Keratinocyte (primary cell): ENCODE measurements at regions not wholly inside any gene's neighbourhood (a gene's known extent, or its start where the extent isn't known, plus 50 kb on each side); places are given as distances from the start of the nearest gene placed in this dataset.

Source experiments
- DNase-seq: peaks from one replicate; pipeline ENCODE4 v3.0.0-alpha.2; 2011; ENCODE audit warnings: low read depth, missing footprints, low spot score
- FAIRE-seq: peaks from 2 replicates; lab custom pipeline; 2011; peaks lifted over from hg19 to GRCh38; lab: Jason Lieb, UNC
- H2AFZ ChIP-seq: 2 replicates; pipeline ENCODE4 v1.6.0; 2012; ENCODE audit warnings: low read length, control low read depth, inconsistent platforms; ENCODE audit not compliant: control insufficient read depth
- H3K27ac ChIP-seq: 2 replicates; pipeline ENCODE4 v1.5.1; 2011; ENCODE audit warnings: low read length; ENCODE audit not compliant: control insufficient read depth, insufficient read depth
- H3K27me3 ChIP-seq: 3 replicates; pipeline ENCODE4 v1.6.0; 2011; ENCODE audit warnings: low read length; ENCODE audit not compliant: control insufficient read depth, insufficient read depth; ENCODE audit errors: extremely low read depth
- H3K36me3 ChIP-seq, 2 experiments: 2 replicates in 1 of 2; 3 replicates in 1 of 2; pipeline ENCODE4 v1.5.1; 2011; ENCODE audit warnings: low read length in 2 of 2, mild to moderate bottlenecking in 1 of 2; ENCODE audit not compliant: control insufficient read depth in 2 of 2, insufficient read depth in 2 of 2; ENCODE audit errors: extremely low read depth in 1 of 2
- H3K4me1 ChIP-seq: 3 replicates; pipeline ENCODE4 v1.5.1; 2011; ENCODE audit warnings: low read length; ENCODE audit not compliant: control insufficient read depth, insufficient read depth; ENCODE audit errors: extremely low read depth
- H3K4me2 ChIP-seq: 3 replicates; pipeline ENCODE4 v1.6.0; 2011; ENCODE audit warnings: low read depth, low read length; ENCODE audit not compliant: control insufficient read depth, insufficient read depth; ENCODE audit errors: extremely low read depth
- H3K4me3 ChIP-seq, 3 experiments: fragments of 200-600 bp in 1 of 3; sonication (generic) in 1 of 3; 2 replicates in 2 of 3; 3 replicates in 1 of 3; pipeline ENCODE4 v1.5.1; 2011 to 2016; ENCODE audit warnings: low read length in 3 of 3, mild to moderate bottlenecking in 3 of 3, control low read depth in 2 of 3, inconsistent platforms in 1 of 3, low read depth in 1 of 3, mixed read lengths in 1 of 3, mixed run types in 1 of 3, moderate library complexity in 1 of 3; ENCODE audit not compliant: control insufficient read depth in 2 of 3, insufficient read depth in 2 of 3; ENCODE audit errors: extremely low read depth in 1 of 3
- H3K79me2 ChIP-seq: 2 replicates; pipeline ENCODE4 v1.6.0; 2012; ENCODE audit warnings: low read length; ENCODE audit not compliant: control insufficient read depth, insufficient read depth
- H3K9ac ChIP-seq: 3 replicates; pipeline ENCODE4 v1.6.0; 2011; ENCODE audit warnings: low read length; ENCODE audit not compliant: control insufficient read depth, insufficient read depth; ENCODE audit errors: extremely low read depth
- H3K9me1 ChIP-seq: 3 replicates; pipeline ENCODE4 v1.6.0; 2011; ENCODE audit warnings: low read length; ENCODE audit not compliant: control insufficient read depth, insufficient read depth; ENCODE audit errors: extremely low read depth
- H3K9me3 ChIP-seq: 2 replicates; pipeline ENCODE4 v1.5.1; 2012; ENCODE audit warnings: low read depth, low read length; ENCODE audit not compliant: control insufficient read depth
- H4K20me1 ChIP-seq: 3 replicates; pipeline ENCODE4 v1.6.0; 2011; ENCODE audit warnings: low read length; ENCODE audit not compliant: control insufficient read depth, insufficient read depth; ENCODE audit errors: extremely low read depth
- EZH2 ChIP-seq: IDR thresholded peaks from one replicate; pipeline ENCODE4 v1.6.1; 2012; ENCODE audit warnings: inconsistent platforms, mild to moderate bottlenecking, low read length, moderate library complexity
- dilution Hi-C: fragments of 300-500 bp; cut with MboI; formaldehyde crosslinking; loops from one replicate; pipeline ENCODE4 v1.7.0; 2020; ENCODE audit warnings: low sequenced_read_pairs; ENCODE audit not compliant: extremely low pct_ligation_motif_present
- TF ChIP-seq, protein P1 (sequence below), 3 experiments: IDR thresholded peaks in 1 of 3; conservative IDR thresholded peaks in 1 of 3; optimal IDR thresholded peaks in 1 of 3; 2 replicates in 2 of 3; 3 replicates in 1 of 3; pipeline versions ENCODE3 to v1.5.1; 2011; ENCODE audit warnings: low read length in 3 of 3, mild to moderate bottlenecking in 3 of 3, moderate library complexity in 2 of 3, control low read depth in 1 of 3, inconsistent platforms in 1 of 3; ENCODE audit not compliant: insufficient read depth in 2 of 3; ENCODE audit errors: extremely low read depth in 1 of 3

DNA sequence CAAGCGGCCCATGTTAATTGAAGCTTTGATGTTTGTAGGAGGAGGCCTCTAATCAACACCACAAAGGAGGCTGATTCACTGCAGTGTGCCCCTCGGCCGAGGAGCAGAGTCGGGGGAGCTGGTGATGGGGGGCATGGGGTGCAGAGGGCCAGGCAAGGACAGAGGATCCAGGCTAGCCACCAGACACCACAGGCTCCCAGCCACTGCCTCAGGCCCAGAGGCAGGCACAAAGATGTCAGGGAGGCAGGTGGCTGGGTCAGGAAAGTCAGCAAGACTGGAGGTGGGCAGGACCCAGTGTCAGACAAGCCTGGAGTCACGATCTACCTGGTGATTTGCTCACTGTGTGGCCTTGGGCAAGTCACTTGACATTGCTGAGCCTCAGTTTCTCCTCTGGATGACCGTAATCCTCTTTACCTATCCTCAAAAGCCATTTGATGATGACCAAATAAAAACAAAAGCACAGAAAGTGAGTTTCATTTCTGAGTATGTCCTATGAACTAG is 121.0 kb downstream of the BUD13 start:
- FAIRE-seq, result no peak
- Histone ChIP-seq H3K4me2 (no peak overlapping the region), H3K4me3 (no peak overlapping the region), H2AFZ (no peak overlapping the region), H3K4me1 (no peaks in the 10 kb centered on the region), H3K9ac (no peak overlapping the region), H3K27ac (no peak overlapping the region), H3K27me3 (no peaks in the 10 kb centered on the region), H3K9me1 (no peaks in the 10 kb centered on the region), H3K9me3 (no peaks in the 10 kb centered on the region), H4K20me1 (no peaks in the 10 kb centered on the region), H3K79me2 (no peaks in the 10 kb centered on the region), H3K36me3 (no peaks in the 10 kb centered on the region)
- dilution Hi-C loops, result no loop called here
- TF ChIP-seq, protein P1, sequence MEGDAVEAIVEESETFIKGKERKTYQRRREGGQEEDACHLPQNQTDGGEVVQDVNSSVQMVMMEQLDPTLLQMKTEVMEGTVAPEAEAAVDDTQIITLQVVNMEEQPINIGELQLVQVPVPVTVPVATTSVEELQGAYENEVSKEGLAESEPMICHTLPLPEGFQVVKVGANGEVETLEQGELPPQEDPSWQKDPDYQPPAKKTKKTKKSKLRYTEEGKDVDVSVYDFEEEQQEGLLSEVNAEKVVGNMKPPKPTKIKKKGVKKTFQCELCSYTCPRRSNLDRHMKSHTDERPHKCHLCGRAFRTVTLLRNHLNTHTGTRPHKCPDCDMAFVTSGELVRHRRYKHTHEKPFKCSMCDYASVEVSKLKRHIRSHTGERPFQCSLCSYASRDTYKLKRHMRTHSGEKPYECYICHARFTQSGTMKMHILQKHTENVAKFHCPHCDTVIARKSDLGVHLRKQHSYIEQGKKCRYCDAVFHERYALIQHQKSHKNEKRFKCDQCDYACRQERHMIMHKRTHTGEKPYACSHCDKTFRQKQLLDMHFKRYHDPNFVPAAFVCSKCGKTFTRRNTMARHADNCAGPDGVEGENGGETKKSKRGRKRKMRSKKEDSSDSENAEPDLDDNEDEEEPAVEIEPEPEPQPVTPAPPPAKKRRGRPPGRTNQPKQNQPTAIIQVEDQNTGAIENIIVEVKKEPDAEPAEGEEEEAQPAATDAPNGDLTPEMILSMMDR (optimal IDR thresholded peaks at IDR 0.05 in 1 of 3, IDR thresholded peaks at IDR 0.05 in 1 of 3, conservative IDR thresholded peaks at IDR 0.05 in 1 of 3; ENCODE audit: extremely low read depth in 1 of 3, insufficient read depth in 2 of 3, low read length in 3 of 3), result no peak
- no peak for TF ChIP-seq EZH2
- DNase-seq, result no peak

DNA sequence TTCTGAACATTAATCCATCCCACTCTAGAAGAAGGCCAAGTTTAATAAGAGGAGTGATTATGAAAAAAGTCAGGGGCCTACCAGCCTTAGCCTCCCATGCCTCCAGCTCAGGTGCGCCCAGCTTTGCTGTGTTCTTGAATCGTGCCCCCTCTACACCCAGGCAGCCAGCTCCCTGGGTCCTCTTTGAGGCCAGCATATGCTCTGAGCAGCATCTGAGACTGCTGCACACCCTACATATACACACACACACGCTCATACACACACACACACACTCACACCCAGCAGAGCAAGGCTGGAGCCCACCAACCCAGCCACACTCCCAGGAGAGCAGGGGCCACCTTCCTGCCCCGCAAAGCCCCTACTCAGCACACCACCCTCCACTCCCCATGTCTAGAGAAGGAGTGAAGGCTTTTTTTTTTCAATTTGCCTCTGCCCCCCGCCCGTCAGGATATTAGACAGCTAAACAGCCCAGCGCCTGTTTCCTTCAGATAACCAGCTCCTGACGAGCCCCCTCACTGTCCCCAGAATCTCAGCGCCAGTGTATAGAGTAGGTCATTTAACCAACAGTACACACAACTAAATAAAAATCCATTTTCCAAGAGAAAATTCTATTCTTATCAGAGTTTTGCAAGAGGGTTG is 121.6 kb downstream of the BUD13 start:
- FAIRE-seq, result no peak

More for the DNA sequence above, 121.6 kb downstream of the BUD13 start:
- no peak for DNase-seq
- H3K9ac ChIP-seq, result no peak overlapping the region
- no peak overlapping the region for H3K4me3 ChIP-seq
- no peaks in the 10 kb centered on the region for H3K79me2 ChIP-seq
- H4K20me1 ChIP-seq, result no peaks in the 10 kb centered on the region
- H3K9me1 ChIP-seq, result no peaks in the 10 kb centered on the region
- TF ChIP-seq, protein P1 (optimal IDR thresholded peaks at IDR 0.05 in 1 of 3, IDR thresholded peaks at IDR 0.05 in 1 of 3, conservative IDR thresholded peaks at IDR 0.05 in 1 of 3; ENCODE audit: extremely low read depth in 1 of 3, insufficient read depth in 2 of 3, low read length in 3 of 3), result no peak
- no peak for TF ChIP-seq EZH2
- no peaks in the 10 kb centered on the region for H3K27me3 ChIP-seq
- H3K36me3 ChIP-seq, result no peaks in the 10 kb centered on the region
- H3K27ac ChIP-seq, result no peak overlapping the region
- no peaks in the 10 kb centered on the region for H3K4me1 ChIP-seq
- no peaks in the 10 kb centered on the region for H3K9me3 ChIP-seq
- H3K4me2 ChIP-seq, result no peak overlapping the region
- dilution Hi-C loops, result no loop called here
- H2AFZ ChIP-seq, result no peak overlapping the region
